ENCODE measurements at regions not wholly inside any gene's neighbourhood (a gene's known extent, or its start where the extent isn't known, plus 50 kb on each side); places are given as distances from the start of the nearest gene placed in this dataset.

- no peak for TF ChIP-seq CTCF (optimal IDR thresholded peaks at IDR 0.05 in 1 of 3, IDR thresholded peaks at IDR 0.05 in 1 of 3, conservative IDR thresholded peaks at IDR 0.05 in 1 of 3; ENCODE audit: extremely low read depth in 1 of 3, insufficient read depth in 2 of 3, low read length in 3 of 3)
- TF ChIP-seq EZH2 (IDR thresholded peaks at IDR 0.05; ENCODE audit: low read length) = no peak
These were observed 283.5 kb downstream of the MAF start for GRCh38 chr16:79317026-79317425.

Data from keratinocyte (primary cell).